ENCODE measurements at regions not wholly inside any gene's neighbourhood (a gene's known extent, or its start where the extent isn't known, plus 50 kb on each side); places are given as distances from the start of the nearest gene placed in this dataset.
"Not testable (repeated sequence)": the region's sequence is repeated elsewhere in the genome, so short reads cannot be mapped to it uniquely, and the experiment has no call there.

DNA sequence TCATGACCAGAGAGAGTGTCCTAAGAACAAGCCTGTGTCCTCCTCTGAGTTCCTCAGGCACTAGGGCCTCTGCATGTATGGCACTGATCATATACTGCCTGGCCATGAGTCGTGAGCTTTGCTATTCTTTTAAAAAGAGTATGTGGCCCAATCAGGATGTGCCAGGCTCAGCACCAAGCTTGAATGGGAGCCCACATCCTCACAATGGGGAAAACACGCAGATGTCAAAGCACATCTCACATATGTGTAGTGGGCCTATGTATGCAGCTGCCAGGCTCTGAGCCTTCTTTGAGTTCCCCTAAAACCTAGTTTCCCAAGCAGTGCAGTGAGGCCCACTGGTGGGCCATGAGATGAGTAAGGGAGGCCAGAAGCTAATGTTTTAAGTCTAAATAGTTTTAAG, 69.9 kb upstream of the SLC1A4 start:
- Histone ChIP-seq H3K9me3 (ENCODE audit: insufficient read depth, low read length) (peaks cover 2% of the 10 kb centered on the region; the same call in 1 of the 2 replicates), H3K4me1 (ENCODE audit: insufficient read depth, insufficient read length) (peaks cover 4% of the 10 kb centered on the region), H3K27me3 (ENCODE audit: insufficient read depth, insufficient read length) (no peaks in the 10 kb centered on the region), H3K4me3 (ENCODE audit: insufficient read length, low read depth) (no peak overlapping the region), H3K36me3 (ENCODE audit: insufficient read depth, insufficient read length, low read length) (no peaks in the 10 kb centered on the region), H3K9ac (ENCODE audit: insufficient read length, low read depth) (no peak overlapping the region)
- no peak for TF ChIP-seq ZNF274 (IDR thresholded peaks at IDR 0.05; ENCODE audit: low read depth, low read length)
- no peak for TF ChIP-seq SUZ12 (IDR thresholded peaks at IDR 0.05; ENCODE audit: extremely low read depth, insufficient read depth, insufficient read length)
- TF ChIP-seq YY1 (IDR thresholded peaks at IDR 0.05; ENCODE audit: insufficient read depth, insufficient read length) = no peak
- DNase-seq (ENCODE audit: low read depth, low spot score) = no peak

DNA sequence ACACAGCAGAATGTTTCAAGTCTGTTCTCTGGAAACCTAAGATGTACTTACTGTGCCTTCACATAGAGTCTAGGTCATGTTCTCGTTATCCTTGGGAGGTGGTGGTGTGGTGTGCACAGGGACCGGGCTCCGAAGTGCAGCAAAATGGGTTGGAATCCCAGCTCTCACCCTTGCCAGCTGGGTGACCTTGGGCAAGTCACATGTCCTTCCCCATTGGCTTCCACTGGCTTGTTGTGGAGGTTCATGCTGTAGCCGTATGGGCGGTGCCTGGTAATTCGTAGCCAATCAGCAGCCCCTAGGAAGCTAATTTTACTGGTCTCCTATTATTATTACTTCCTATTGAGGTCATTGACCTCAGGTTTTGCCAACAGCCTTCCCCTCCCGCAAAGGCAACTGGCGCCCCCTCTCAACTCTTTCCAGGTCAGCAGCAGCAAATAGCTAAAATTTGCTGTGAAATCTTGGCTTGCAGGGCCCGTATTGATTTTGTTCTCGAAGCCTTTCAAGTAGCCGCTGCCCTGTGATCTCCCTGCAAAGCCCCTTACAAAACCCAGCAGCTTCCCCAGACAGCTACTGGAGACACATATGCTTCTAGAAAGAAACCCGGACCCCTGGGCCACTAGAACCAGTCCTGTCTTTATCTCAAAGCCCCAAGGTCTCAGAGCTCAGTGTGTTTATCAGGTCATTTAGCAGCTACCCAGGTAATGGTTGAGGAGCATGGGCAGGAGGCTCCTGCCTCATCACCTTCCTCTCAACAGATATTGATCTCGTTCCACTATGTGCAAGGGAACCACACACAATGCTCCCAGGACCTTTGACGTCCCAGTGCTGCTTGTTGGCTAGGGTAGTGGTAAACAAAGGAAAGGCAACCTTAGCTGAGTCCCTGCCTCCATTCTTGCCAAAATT, 66.5 kb upstream of the SLC1A4 start:
- no peak overlapping the region for H3K9ac ChIP-seq (ENCODE audit: insufficient read length, low read depth)
- H3K36me3 ChIP-seq (ENCODE audit: insufficient read depth, insufficient read length, low read length) = no peaks in the 10 kb centered on the region
- peaks cover 35% of the 10 kb centered on the region; the same call in 1 of the 2 replicates for H3K9me3 ChIP-seq (ENCODE audit: insufficient read depth, low read length)
- no peak overlapping the region for H3K4me3 ChIP-seq (ENCODE audit: insufficient read length, low read depth)
- no peaks in the 10 kb centered on the region for H3K27me3 ChIP-seq (ENCODE audit: insufficient read depth, insufficient read length)
- no peak for DNase-seq (ENCODE audit: low read depth, low spot score)
- H3K4me1 ChIP-seq (ENCODE audit: insufficient read depth, insufficient read length) = peaks cover 4% of the 10 kb centered on the region
- TF ChIP-seq SUZ12 (IDR thresholded peaks at IDR 0.05; ENCODE audit: extremely low read depth, insufficient read depth, insufficient read length) (no peak), YY1 (IDR thresholded peaks at IDR 0.05; ENCODE audit: insufficient read depth, insufficient read length) (no peak), ZNF274 (IDR thresholded peaks at IDR 0.05; ENCODE audit: low read depth, low read length) (no peak)

DNA sequence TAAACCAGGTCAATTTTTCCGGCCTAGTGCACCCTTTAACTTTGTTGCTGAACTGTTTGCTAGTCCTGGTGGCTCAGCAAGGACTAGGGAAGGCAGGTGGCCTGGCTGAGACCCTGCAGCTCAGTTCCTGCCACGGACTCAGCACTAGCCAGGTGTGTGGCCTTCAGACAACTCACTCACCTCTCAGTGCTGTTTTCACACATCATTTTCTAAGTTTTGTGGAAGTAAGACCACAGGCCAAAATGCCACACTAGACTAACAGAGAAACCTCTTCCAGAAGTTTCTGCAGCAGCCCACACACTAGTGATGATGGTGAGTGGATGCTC, 65.9 kb upstream of the SLC1A4 start:
- H3K4me1 ChIP-seq (ENCODE audit: insufficient read depth, insufficient read length) = peaks cover 4% of the 10 kb centered on the region
- H3K36me3 ChIP-seq (ENCODE audit: insufficient read depth, insufficient read length, low read length) = no peaks in the 10 kb centered on the region
- H3K4me3 ChIP-seq (ENCODE audit: insufficient read length, low read depth) = no peak overlapping the region
- no peaks in the 10 kb centered on the region for H3K27me3 ChIP-seq (ENCODE audit: insufficient read depth, insufficient read length)
- peaks cover 42% of the 10 kb centered on the region; the same call in 1 of the 2 replicates for H3K9me3 ChIP-seq (ENCODE audit: insufficient read depth, low read length)
- no peak for DNase-seq (ENCODE audit: low read depth, low spot score)
- no peak overlapping the region for H3K9ac ChIP-seq (ENCODE audit: insufficient read length, low read depth)
- TF ChIP-seq ZNF274 (IDR thresholded peaks at IDR 0.05; ENCODE audit: low read depth, low read length) (no peak), SUZ12 (IDR thresholded peaks at IDR 0.05; ENCODE audit: extremely low read depth, insufficient read depth, insufficient read length) (no peak), YY1 (IDR thresholded peaks at IDR 0.05; ENCODE audit: insufficient read depth, insufficient read length) (no peak)

DNA sequence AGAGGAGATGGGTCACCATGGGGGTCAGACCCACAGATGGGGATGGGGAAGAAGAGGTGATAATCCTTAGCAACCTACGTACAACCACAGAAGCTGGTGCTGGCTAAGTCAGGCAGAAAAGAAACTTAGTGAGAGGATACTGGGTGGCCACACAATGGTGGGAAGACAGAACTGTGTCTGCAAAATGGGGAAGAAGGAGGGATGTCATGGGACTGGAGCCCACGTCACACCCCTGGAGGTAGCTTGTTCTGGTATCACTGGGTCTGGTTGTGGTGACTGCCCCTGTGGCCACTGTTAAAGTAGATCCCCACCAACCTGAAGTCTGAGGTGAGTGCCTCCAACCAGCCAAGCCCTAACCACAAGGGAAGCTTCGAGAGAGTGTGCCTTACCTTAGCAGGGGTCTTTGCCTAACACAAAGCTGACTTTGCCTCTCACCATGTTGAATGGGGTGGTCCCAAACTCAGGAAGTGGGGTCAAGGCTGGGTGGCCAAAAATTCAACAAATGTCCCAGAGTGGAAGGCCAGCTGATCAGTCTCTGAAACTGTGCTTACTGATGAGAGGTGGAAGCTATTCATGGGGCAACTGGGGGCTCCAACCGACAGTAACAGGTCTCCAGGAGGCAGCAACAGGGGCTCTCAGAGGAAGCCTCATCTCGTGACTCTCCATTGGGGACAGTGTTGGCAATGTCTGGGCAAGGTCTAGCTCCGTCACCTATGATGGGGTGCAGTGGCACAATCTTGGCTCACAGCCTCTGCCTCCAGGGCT, 64.8 kb upstream of the SLC1A4 start:
- no peak overlapping the region for H3K9ac ChIP-seq (ENCODE audit: insufficient read length, low read depth)
- H3K4me3 ChIP-seq (ENCODE audit: insufficient read length, low read depth) = no peak overlapping the region
- TF ChIP-seq YY1 (IDR thresholded peaks at IDR 0.05; ENCODE audit: insufficient read depth, insufficient read length) (no peak), ZNF274 (IDR thresholded peaks at IDR 0.05; ENCODE audit: low read depth, low read length) (no peak), SUZ12 (IDR thresholded peaks at IDR 0.05; ENCODE audit: extremely low read depth, insufficient read depth, insufficient read length) (no peak)
- no peaks in the 10 kb centered on the region for H3K27me3 ChIP-seq (ENCODE audit: insufficient read depth, insufficient read length)
- no peaks in the 10 kb centered on the region for H3K36me3 ChIP-seq (ENCODE audit: insufficient read depth, insufficient read length, low read length)
- H3K9me3 ChIP-seq (ENCODE audit: insufficient read depth, low read length) = peaks cover 43% of the 10 kb centered on the region; the same call in 1 of the 2 replicates
- no peaks in the 10 kb centered on the region for H3K4me1 ChIP-seq (ENCODE audit: insufficient read depth, insufficient read length)
- no peak for DNase-seq (ENCODE audit: low read depth, low spot score)

DNA sequence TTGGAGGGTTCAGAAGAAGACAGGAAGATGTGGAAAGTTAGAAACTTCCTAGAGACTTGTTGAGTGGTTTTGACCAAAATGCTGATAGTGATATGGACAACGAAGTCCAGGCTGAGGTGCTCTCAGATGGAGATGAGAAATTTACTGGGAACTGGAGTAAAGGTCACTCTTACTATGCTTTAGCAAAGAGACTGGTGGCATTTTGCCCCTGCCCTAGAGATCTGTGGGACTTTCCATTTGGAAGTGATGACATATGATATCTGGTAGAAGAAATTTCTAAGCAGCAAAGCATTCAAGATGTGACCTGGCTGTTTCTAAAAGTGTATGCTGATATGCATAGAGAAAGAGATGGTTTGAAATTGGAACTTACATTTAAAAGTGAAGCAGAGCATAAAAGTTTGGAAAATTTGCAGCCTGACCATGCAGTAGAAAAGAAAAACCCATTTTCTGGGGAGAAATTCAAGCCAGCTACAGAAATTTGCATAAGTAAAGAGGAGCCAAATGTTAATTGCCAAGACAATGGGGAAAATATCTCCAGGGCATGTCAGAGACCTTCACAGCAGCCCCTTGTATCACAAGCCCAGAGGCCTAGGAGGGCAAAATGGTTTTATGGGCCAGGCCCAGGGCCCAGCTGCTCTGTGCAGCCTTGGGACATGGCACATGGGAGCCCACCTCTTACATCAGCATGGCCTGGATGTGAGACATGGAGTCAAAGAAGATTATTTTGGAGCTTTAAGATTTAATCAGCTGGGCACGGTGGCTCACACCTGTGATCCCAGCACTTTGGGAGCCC, 63.1 kb upstream of the SLC1A4 start:
- not testable (repeated sequence) for H3K4me3 ChIP-seq (ENCODE audit: insufficient read length, low read depth); H3K27me3 ChIP-seq (ENCODE audit: insufficient read depth, insufficient read length); H3K4me1 ChIP-seq (ENCODE audit: insufficient read depth, insufficient read length); H3K9ac ChIP-seq (ENCODE audit: insufficient read length, low read depth); DNase-seq (ENCODE audit: low read depth, low spot score); H3K36me3 ChIP-seq (ENCODE audit: insufficient read depth, insufficient read length, low read length)
- H3K9me3 ChIP-seq (ENCODE audit: insufficient read depth, low read length) = peaks cover 43% of the 10 kb centered on the region; the same call in 1 of the 2 replicates

DNA sequence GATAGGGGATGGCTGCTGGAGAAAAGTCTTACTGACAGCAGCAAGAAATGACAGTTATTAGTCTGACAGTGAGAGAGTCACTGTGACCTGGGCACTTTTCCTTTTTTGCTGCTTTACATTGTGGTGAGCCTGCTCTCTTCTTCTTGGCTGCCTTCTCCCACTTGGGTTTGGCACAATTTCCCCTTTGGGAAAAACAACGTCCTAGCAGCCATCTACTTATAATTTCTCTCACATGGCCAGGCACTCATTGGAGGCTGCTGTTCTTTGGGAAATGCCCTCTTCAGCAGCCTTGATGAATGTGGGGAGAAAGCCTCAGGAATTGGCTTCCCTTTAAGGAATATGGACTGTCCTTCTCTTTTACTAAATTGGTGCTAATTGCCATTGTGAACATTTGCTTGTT, 60.4 kb upstream of the SLC1A4 start:
- Histone ChIP-seq H3K27me3 (ENCODE audit: insufficient read depth, insufficient read length) (no peaks in the 10 kb centered on the region), H3K4me1 (ENCODE audit: insufficient read depth, insufficient read length) (no peaks in the 10 kb centered on the region), H3K4me3 (ENCODE audit: insufficient read length, low read depth) (no peak overlapping the region), H3K9ac (ENCODE audit: insufficient read length, low read depth) (no peak overlapping the region), H3K9me3 (ENCODE audit: insufficient read depth, low read length) (peaks cover 43% of the 10 kb centered on the region; the same call in 1 of the 2 replicates), H3K36me3 (ENCODE audit: insufficient read depth, insufficient read length, low read length) (no peaks in the 10 kb centered on the region)
- no peak for DNase-seq (ENCODE audit: low read depth, low spot score)
- TF ChIP-seq SUZ12 (IDR thresholded peaks at IDR 0.05; ENCODE audit: extremely low read depth, insufficient read depth, insufficient read length) = no peak
- TF ChIP-seq YY1 (IDR thresholded peaks at IDR 0.05; ENCODE audit: insufficient read depth, insufficient read length) = no peak
- no peak for TF ChIP-seq ZNF274 (IDR thresholded peaks at IDR 0.05; ENCODE audit: low read depth, low read length)
